ENCODE measurements at regions not wholly inside any gene's neighbourhood (a gene's known extent, or its start where the extent isn't known, plus 50 kb on each side); places are given as distances from the start of the nearest gene placed in this dataset.
"Not testable (repeated sequence)": the region's sequence is repeated elsewhere in the genome, so short reads cannot be mapped to it uniquely, and the experiment has no call there.

- TF ChIP-seq, protein P1, sequence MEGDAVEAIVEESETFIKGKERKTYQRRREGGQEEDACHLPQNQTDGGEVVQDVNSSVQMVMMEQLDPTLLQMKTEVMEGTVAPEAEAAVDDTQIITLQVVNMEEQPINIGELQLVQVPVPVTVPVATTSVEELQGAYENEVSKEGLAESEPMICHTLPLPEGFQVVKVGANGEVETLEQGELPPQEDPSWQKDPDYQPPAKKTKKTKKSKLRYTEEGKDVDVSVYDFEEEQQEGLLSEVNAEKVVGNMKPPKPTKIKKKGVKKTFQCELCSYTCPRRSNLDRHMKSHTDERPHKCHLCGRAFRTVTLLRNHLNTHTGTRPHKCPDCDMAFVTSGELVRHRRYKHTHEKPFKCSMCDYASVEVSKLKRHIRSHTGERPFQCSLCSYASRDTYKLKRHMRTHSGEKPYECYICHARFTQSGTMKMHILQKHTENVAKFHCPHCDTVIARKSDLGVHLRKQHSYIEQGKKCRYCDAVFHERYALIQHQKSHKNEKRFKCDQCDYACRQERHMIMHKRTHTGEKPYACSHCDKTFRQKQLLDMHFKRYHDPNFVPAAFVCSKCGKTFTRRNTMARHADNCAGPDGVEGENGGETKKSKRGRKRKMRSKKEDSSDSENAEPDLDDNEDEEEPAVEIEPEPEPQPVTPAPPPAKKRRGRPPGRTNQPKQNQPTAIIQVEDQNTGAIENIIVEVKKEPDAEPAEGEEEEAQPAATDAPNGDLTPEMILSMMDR (IDR thresholded peaks at IDR 0.05) = not testable (repeated sequence)
- not testable (repeated sequence) for TF ChIP-seq POLR2A, EP300 (IDR thresholded peaks at IDR 0.05)
These were observed 126.8 kb upstream of the GPR39 start for GRCh38 chr2:132289812-132290211.
